WTC11 (cell line): ENCODE measurements at regions not wholly inside any gene's neighbourhood (a gene's known extent, or its start where the extent isn't known, plus 50 kb on each side); places are given as distances from the start of the nearest gene placed in this dataset.

Experiments
- ATAC-seq: fragments of 200-7000 bp; cut with Tn5 transposase; 2 replicates; pipeline ENCODE4 v1.10.0; 2021; ENCODE audit warnings: mild to moderate bottlenecking, moderate library complexity
- CTCF ChIA-PET: fragments of 300-600 bp; sonication (Branson Sonifier 250); formaldehyde crosslinking; loops from one replicate; lab custom pipeline; 2021; ENCODE audit warnings: antibody characterized with exemption; lab: Charles Lee
- POLR2A ChIA-PET: fragments of 350-600 bp; sonication (Branson Sonifier 250); formaldehyde crosslinking; loops from one replicate; lab custom pipeline; 2021; ENCODE audit warnings: antibody characterized with exemption; lab: Charles Lee
- DNase-seq: peaks from one replicate; pipeline ENCODE4 v3.0.0; 2021; ENCODE audit warnings: low spot score
- H3K27ac Mint-ChIP-seq: 2 replicates; pipeline ENCODE4 v1.8.0; 2021; ENCODE audit warnings: mixed read lengths
- H3K27me3 Mint-ChIP-seq: 2 replicates; pipeline ENCODE4 v1.8.0; 2021; ENCODE audit warnings: low read depth, mild to moderate bottlenecking, moderate library complexity, mixed read lengths
- H3K36me3 Mint-ChIP-seq: 2 replicates; pipeline ENCODE4 v1.8.0; 2021; ENCODE audit warnings: mixed read lengths
- H3K4me1 Mint-ChIP-seq: 2 replicates; pipeline ENCODE4 v1.8.0; 2022; ENCODE audit warnings: mixed read lengths
- H3K4me3 Mint-ChIP-seq: 2 replicates; pipeline ENCODE4 v1.8.0; 2021; ENCODE audit warnings: mild to moderate bottlenecking, moderate library complexity, mixed read lengths
- H3K9me3 Mint-ChIP-seq: 2 replicates; pipeline ENCODE4 v1.8.0; 2021; ENCODE audit warnings: mixed read lengths
- ELF4 ChIP-seq: sonication (generic); formaldehyde crosslinking; IDR thresholded peaks from 2 replicates; pipeline ENCODE4 v1.8.1; 2022; ENCODE audit warnings: low read depth, mild to moderate bottlenecking, moderate library complexity, missing genetic modification reagents
- EMX1 ChIP-seq: fragments of 250-450 bp; sonication (Bioruptor Pico); IDR thresholded peaks from 2 replicates; pipeline ENCODE4 v1.8.0; 2021; ENCODE audit warnings: mild to moderate bottlenecking
- ESRRA ChIP-seq: sonication (generic); formaldehyde crosslinking; IDR thresholded peaks from 2 replicates; pipeline ENCODE4 v1.8.1; 2022; ENCODE audit warnings: mild to moderate bottlenecking, missing genetic modification reagents, borderline replicate concordance
- ETV6 ChIP-seq: sonication (generic); formaldehyde crosslinking; IDR thresholded peaks from 2 replicates; pipeline ENCODE4 v1.8.1; 2022; ENCODE audit warnings: mild to moderate bottlenecking, missing genetic modification reagents
- FOXK1 ChIP-seq: sonication (generic); formaldehyde crosslinking; IDR thresholded peaks from 2 replicates; pipeline ENCODE4 v1.8.0; 2022; ENCODE audit warnings: mild to moderate bottlenecking, moderate library complexity, missing genetic modification reagents
- FOXP1 ChIP-seq: sonication (generic); formaldehyde crosslinking; IDR thresholded peaks from 2 replicates; pipeline ENCODE4 v1.8.0; 2022; ENCODE audit warnings: missing genetic modification reagents, mild to moderate bottlenecking, moderate library complexity, borderline replicate concordance
- JUN ChIP-seq: sonication (generic); formaldehyde crosslinking; IDR thresholded peaks from 2 replicates; pipeline ENCODE4 v1.8.0; 2023; ENCODE audit warnings: mild to moderate bottlenecking, missing genetic modification reagents
- RELA ChIP-seq: sonication (generic); formaldehyde crosslinking; IDR thresholded peaks from 2 replicates; pipeline ENCODE4 v1.8.1; 2022; ENCODE audit warnings: missing genetic modification reagents, mild to moderate bottlenecking, borderline replicate concordance
- RORB ChIP-seq: fragments of 250-450 bp; sonication (Bioruptor Pico); IDR thresholded peaks from 2 replicates; pipeline ENCODE4 v1.9.0; 2021; ENCODE audit warnings: mild to moderate bottlenecking
- SMAD3 ChIP-seq: sonication (generic); formaldehyde crosslinking; IDR thresholded peaks from 2 replicates; pipeline ENCODE4 v1.8.0; 2022; ENCODE audit warnings: missing genetic modification reagents, mild to moderate bottlenecking, borderline replicate concordance
- SMAD4 ChIP-seq: sonication (generic); formaldehyde crosslinking; IDR thresholded peaks from 2 replicates; pipeline ENCODE4 v1.8.0; 2022; ENCODE audit warnings: mild to moderate bottlenecking, missing genetic modification reagents
- SP1 ChIP-seq: sonication (generic); formaldehyde crosslinking; conservative IDR thresholded peaks from 2 replicates; pipeline ENCODE4 v1.8.1; 2022; ENCODE audit warnings: missing genetic modification reagents
- ZBTB21 ChIP-seq: sonication (generic); formaldehyde crosslinking; IDR thresholded peaks from 2 replicates; pipeline ENCODE4 v1.8.1; 2023; ENCODE audit warnings: mild to moderate bottlenecking, missing genetic modification reagents, borderline replicate concordance
- ZNF121 ChIP-seq: sonication (generic); formaldehyde crosslinking; IDR thresholded peaks from 2 replicates; pipeline ENCODE4 v1.8.0; 2023; ENCODE audit warnings: missing genetic modification reagents
- ZNF263 ChIP-seq: sonication (generic); formaldehyde crosslinking; IDR thresholded peaks from 2 replicates; pipeline ENCODE4 v1.8.1; 2022; ENCODE audit warnings: low read depth, mild to moderate bottlenecking, moderate library complexity, missing genetic modification reagents
- ZNF396 ChIP-seq: fragments of 250-450 bp; sonication (Bioruptor Pico); IDR thresholded peaks from 2 replicates; pipeline ENCODE4 v1.8.0; 2021; ENCODE audit warnings: mild to moderate bottlenecking, moderate library complexity, borderline replicate concordance
- ZNF423 ChIP-seq: fragments of 250-450 bp; sonication (Bioruptor Pico); IDR thresholded peaks from 2 replicates; pipeline ENCODE4 v2.1.2; 2022; ENCODE audit warnings: mild to moderate bottlenecking, moderate library complexity
- TF ChIP-seq, protein P1 (sequence below): fragments of 200-600 bp; IDR thresholded peaks from 2 replicates; pipeline ENCODE4 v1.8.0; 2022; ENCODE audit warnings: antibody characterized with exemption
- TF ChIP-seq, protein P2 (sequence below): sonication (generic); formaldehyde crosslinking; IDR thresholded peaks from 2 replicates; pipeline ENCODE4 v1.8.1; 2023; ENCODE audit warnings: mild to moderate bottlenecking, missing genetic modification reagents, moderate library complexity
- TF ChIP-seq, protein P3 (sequence below): sonication (generic); formaldehyde crosslinking; IDR thresholded peaks from 2 replicates; pipeline ENCODE4 v1.8.0; 2022; ENCODE audit warnings: mild to moderate bottlenecking, missing genetic modification reagents
- TF ChIP-seq, protein P4 (sequence below): sonication (generic); formaldehyde crosslinking; IDR thresholded peaks from 2 replicates; pipeline ENCODE4 v1.8.1; 2023; ENCODE audit warnings: mild to moderate bottlenecking, missing genetic modification reagents, borderline replicate concordance
- TF ChIP-seq, protein P5 (sequence below): sonication (generic); formaldehyde crosslinking; IDR thresholded peaks from 2 replicates; pipeline ENCODE4 v1.8.0; 2023; ENCODE audit warnings: missing genetic modification reagents

DNA sequence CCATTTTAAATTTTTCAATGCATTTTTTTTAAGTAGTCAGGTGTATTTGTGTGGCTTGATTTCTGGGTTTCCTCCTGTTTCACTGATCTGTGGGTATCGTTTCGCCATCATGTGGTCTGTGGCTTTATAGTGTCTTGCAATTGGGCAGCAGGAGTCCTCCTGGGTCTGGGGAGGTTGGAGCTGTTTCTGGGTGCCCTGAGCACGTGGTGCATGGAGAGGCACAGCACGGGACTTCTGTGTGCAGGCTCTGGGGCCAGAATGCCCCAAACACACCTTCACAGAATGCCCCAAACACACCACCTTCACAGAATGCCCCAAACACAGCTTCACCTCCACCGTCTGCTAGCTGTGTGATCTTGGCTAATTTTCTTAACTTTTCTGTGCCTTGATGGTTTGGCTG is 82.6 kb upstream of the COL5A1 start:
- ChIA-PET CTCF (interaction anchor here (2.3 kb wide), 1 partner anchor 109 kb away, joined by 5 read pairs; no protein-coding TSS in a partner anchor), POLR2A (no interaction called here)
- TF ChIP-seq EMX1 = no peak
- TF ChIP-seq, protein P1, sequence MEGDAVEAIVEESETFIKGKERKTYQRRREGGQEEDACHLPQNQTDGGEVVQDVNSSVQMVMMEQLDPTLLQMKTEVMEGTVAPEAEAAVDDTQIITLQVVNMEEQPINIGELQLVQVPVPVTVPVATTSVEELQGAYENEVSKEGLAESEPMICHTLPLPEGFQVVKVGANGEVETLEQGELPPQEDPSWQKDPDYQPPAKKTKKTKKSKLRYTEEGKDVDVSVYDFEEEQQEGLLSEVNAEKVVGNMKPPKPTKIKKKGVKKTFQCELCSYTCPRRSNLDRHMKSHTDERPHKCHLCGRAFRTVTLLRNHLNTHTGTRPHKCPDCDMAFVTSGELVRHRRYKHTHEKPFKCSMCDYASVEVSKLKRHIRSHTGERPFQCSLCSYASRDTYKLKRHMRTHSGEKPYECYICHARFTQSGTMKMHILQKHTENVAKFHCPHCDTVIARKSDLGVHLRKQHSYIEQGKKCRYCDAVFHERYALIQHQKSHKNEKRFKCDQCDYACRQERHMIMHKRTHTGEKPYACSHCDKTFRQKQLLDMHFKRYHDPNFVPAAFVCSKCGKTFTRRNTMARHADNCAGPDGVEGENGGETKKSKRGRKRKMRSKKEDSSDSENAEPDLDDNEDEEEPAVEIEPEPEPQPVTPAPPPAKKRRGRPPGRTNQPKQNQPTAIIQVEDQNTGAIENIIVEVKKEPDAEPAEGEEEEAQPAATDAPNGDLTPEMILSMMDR = no peak
- TF ChIP-seq FOXK1 (CRISPR knock-in tag) = no peak
- no peak for TF ChIP-seq ZNF396 (CRISPR knock-in tag)
- TF ChIP-seq ETV6 = no peak
- no peak for TF ChIP-seq ZBTB21 (CRISPR knock-in tag)
- TF ChIP-seq RORB (CRISPR knock-in tag) = no peak
- no peak for TF ChIP-seq ELF4
- TF ChIP-seq, protein P2, sequence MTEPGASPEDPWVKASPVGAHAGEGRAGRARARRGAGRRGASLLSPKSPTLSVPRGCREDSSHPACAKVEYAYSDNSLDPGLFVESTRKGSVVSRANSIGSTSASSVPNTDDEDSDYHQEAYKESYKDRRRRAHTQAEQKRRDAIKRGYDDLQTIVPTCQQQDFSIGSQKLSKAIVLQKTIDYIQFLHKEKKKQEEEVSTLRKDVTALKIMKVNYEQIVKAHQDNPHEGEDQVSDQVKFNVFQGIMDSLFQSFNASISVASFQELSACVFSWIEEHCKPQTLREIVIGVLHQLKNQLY (CRISPR knock-in tag) = no peak
- no peak for TF ChIP-seq SMAD4 (CRISPR knock-in tag)
- TF ChIP-seq, protein P3, sequence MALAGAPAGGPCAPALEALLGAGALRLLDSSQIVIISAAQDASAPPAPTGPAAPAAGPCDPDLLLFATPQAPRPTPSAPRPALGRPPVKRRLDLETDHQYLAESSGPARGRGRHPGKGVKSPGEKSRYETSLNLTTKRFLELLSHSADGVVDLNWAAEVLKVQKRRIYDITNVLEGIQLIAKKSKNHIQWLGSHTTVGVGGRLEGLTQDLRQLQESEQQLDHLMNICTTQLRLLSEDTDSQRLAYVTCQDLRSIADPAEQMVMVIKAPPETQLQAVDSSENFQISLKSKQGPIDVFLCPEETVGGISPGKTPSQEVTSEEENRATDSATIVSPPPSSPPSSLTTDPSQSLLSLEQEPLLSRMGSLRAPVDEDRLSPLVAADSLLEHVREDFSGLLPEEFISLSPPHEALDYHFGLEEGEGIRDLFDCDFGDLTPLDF (CRISPR knock-in tag) = no peak
- H3K4me1 Mint-ChIP-seq = no peaks in the 10 kb centered on the region
- no peak overlapping the region for H3K27ac Mint-ChIP-seq
- 0 out of 2 replicates have a peak, but pooled peaks cover 7% of the 10 kb centered on the region for H3K36me3 Mint-ChIP-seq
- DNase-seq (no peak), ATAC-seq (no peak)
- H3K27me3 Mint-ChIP-seq = peaks cover 3% of the 10 kb centered on the region; the same call in 1 of the 2 replicates
- H3K9me3 Mint-ChIP-seq = peaks cover 15% of the 10 kb centered on the region
- H3K4me3 Mint-ChIP-seq = no peak overlapping the region

DNA sequence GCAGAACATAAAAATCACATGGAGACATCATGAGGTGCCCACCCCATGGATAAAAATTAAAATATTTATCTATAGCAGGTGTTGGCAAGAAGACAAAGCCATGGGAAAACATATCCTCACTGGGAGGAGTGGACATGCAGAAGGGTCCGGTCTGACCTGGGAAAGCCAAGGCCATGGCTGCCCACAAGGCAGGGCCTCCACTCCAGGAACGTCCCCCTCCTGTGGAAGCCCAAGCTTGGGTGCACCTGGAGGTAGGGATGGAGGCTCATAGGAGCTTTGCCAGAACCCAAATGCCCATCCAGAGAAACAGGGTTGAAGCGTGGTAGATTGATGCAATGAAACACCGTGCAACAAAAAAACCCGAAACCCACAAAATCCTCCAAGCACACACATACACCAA is 81.4 kb upstream of the COL5A1 start:
- Mint-ChIP-seq H3K27me3 (peaks cover 3% of the 10 kb centered on the region; the same call in 1 of the 2 replicates), H3K9me3 (peaks cover 24% of the 10 kb centered on the region), H3K4me1 (no peaks in the 10 kb centered on the region), H3K27ac (no peak overlapping the region), H3K4me3 (no peak overlapping the region), H3K36me3 (0 out of 2 replicates have a peak, but pooled peaks cover 7% of the 10 kb centered on the region)
- ATAC-seq (no peak), DNase-seq (no peak)
- TF ChIP-seq SMAD3 (CRISPR knock-in tag) (no peak), ZNF423 (no peak), ELF4 (no peak), JUN (no peak), SP1 (CRISPR knock-in tag) (no peak), ZNF263 (no peak), ZNF121 (CRISPR knock-in tag) (no peak), ESRRA (CRISPR knock-in tag) (no peak), ZBTB21 (CRISPR knock-in tag) (no peak), FOXP1 (no peak), RELA (no peak)
- TF ChIP-seq, protein P3 (CRISPR knock-in tag) = no peak
- TF ChIP-seq, protein P4, sequence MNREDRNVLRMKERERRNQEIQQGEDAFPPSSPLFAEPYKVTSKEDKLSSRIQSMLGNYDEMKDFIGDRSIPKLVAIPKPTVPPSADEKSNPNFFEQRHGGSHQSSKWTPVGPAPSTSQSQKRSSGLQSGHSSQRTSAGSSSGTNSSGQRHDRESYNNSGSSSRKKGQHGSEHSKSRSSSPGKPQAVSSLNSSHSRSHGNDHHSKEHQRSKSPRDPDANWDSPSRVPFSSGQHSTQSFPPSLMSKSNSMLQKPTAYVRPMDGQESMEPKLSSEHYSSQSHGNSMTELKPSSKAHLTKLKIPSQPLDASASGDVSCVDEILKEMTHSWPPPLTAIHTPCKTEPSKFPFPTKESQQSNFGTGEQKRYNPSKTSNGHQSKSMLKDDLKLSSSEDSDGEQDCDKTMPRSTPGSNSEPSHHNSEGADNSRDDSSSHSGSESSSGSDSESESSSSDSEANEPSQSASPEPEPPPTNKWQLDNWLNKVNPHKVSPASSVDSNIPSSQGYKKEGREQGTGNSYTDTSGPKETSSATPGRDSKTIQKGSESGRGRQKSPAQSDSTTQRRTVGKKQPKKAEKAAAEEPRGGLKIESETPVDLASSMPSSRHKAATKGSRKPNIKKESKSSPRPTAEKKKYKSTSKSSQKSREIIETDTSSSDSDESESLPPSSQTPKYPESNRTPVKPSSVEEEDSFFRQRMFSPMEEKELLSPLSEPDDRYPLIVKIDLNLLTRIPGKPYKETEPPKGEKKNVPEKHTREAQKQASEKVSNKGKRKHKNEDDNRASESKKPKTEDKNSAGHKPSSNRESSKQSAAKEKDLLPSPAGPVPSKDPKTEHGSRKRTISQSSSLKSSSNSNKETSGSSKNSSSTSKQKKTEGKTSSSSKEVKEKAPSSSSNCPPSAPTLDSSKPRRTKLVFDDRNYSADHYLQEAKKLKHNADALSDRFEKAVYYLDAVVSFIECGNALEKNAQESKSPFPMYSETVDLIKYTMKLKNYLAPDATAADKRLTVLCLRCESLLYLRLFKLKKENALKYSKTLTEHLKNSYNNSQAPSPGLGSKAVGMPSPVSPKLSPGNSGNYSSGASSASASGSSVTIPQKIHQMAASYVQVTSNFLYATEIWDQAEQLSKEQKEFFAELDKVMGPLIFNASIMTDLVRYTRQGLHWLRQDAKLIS (CRISPR knock-in tag) = no peak
- TF ChIP-seq, protein P5, sequence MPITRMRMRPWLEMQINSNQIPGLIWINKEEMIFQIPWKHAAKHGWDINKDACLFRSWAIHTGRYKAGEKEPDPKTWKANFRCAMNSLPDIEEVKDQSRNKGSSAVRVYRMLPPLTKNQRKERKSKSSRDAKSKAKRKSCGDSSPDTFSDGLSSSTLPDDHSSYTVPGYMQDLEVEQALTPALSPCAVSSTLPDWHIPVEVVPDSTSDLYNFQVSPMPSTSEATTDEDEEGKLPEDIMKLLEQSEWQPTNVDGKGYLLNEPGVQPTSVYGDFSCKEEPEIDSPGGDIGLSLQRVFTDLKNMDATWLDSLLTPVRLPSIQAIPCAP (CRISPR knock-in tag) = no peak
- POLR2A ChIA-PET = no interaction called here
- CTCF ChIA-PET = no interaction called here
